Epithelial cell of esophagus (primary cell): ENCODE measurements at regions not wholly inside any gene's neighbourhood (a gene's known extent, or its start where the extent isn't known, plus 50 kb on each side); places are given as distances from the start of the nearest gene placed in this dataset.
A peak's percentile ranks its signal among the peaks of the same experiment; 100 is the strongest.

ENCODE experiments used
- DNase-seq: peaks from one replicate; pipeline ENCODE4 v3.0.0; 2010; ENCODE audit warnings: low read depth
- H3K4me3 ChIP-seq: 2 replicates; pipeline ENCODE4 v1.5.1; 2011; ENCODE audit warnings: mild to moderate bottlenecking, low read length, control low read depth
- CTCF ChIP-seq: IDR thresholded peaks from 2 replicates; pipeline ENCODE4 v1.5.1; 2011; ENCODE audit warnings: low read depth, mild to moderate bottlenecking, low read length, control low read depth, inconsistent platforms; ENCODE audit not compliant: insufficient read depth; ENCODE audit errors: missing control alignments

DNA sequence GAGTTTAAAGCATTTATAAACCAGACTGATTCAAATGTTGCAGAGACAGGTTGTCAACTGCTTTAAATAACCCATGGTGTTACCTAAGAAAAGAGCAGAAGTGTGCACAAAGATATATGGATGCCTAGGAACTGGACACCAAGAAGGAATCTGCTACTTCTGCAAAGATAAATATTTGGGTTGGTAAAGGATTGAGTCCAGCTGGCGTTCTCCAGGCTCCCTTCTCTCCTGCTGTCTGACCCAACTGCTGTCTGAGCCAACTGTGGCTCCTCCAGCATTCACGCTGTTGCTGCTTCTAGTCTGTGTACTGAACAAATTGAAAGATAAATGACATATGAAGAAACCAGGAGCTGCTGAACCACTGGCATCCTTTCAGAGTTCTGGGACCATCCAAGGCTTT lies 1167.8 kb upstream of the PRKX start:
- no peak for DNase-seq
- H3K4me3 ChIP-seq: no peak overlapping the region
- no peak for TF ChIP-seq CTCF

DNA sequence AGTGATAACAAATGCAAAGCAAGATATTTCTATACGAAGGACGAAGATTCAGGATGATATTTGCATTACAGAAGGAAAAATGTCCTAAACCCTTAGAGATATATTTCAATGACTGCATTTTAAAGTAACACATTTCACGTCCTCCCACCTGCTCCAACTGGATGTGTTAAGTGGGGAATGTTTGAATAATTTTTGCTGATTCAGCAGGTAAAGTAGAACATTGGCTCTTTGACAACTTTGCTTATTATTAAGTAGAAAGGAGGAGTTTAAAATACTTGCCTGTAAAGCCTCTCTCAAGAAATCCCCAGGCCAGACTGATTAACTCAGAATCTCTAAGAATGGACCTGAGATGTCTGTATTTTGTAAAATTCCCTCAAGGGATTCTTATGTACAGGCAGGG lies 1165.2 kb upstream of the PRKX start:
- DNase-seq: no peak
- H3K4me3 ChIP-seq: no peak overlapping the region
- no peak for TF ChIP-seq CTCF

DNA sequence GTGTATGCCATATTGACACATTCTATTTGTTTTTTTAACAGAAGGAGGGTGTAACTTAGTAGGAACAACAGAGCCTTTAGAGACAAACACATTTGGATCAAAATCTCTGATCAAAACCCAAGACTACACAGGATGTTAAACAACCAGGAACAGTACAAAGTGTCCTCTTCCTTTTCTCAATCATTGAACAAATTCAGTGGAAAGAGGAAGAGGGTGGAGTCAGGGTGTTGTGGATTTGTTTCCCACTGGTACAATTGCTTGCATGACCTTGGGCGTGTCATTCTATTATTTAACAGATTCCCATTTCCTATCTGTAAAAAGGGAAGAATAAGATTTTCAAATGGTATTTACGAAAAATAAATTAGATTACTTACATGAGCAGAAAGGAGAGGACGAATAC lies 1162.8 kb upstream of the PRKX start:
- no peak for TF ChIP-seq CTCF
- H3K4me3 ChIP-seq: no peak overlapping the region
- no peak for DNase-seq

DNA sequence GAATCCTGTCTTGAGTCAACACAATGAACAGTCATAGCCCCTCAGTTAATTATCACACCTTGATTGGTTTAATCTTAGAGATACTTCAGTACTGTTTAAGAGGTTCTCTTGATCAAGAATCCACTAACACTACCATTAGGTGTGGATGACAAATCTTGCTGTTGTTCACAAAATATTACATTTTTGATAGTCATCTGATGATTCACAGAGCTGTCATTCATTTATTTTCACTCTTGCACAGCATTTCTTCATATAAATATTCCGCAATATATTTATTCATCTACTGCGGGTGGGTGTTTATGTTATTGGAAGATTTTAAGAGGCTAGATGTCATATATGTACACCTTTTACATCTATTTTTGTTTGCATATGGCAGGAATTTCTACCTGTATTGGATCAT lies 1138.1 kb upstream of the PRKX start:
- TF ChIP-seq CTCF: no peak
- DNase-seq: no peak
- H3K4me3 ChIP-seq: no peak overlapping the region

DNA sequence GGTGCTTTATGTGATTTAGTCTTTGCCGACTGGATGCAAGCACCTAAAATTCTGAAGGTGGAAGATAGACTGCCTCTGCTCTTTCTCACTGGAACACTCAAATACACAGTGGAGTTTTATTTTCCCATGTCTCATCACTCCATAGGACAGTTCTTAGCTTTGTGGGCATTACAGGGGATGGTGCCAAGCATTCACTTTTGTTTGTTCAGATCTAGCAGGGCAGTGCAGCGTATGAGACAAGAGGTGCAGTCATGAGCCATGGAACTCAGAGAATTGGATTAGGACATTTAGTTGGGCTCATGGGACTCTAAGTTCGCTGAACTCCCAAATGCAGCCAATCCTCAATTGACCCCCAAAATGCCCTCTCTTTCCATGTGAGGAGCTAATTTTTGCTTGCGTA lies 1136.9 kb upstream of the PRKX start:
- H3K4me3 ChIP-seq: no peak overlapping the region
- TF ChIP-seq CTCF: no peak
- DNase-seq: no peak

DNA sequence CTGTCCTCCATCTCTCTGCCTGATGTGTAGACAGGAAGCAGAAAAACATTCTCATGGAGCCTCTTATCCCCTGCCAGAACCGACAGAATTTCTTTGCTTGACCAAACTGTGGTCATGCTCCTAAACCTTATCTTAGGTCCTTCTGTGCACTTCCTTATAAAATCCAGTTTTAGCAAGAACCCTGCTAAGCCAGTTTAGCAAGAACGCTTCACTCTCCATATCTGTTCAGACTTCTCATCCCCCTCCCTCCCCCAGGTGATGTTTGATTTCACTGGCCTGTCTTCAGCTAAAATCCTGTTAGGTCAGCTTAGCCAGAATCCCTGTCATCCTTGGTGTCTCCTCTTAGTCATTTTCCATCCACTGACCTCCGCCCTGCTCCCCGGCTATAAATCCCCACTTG lies 1130.9 kb upstream of the PRKX start:
- TF ChIP-seq CTCF: no peak
- H3K4me3 ChIP-seq: no peak overlapping the region
- peak; percentile 61 for DNase-seq

GRCh38 chrX:4841216-4841745 lies 1127.8 kb upstream of the PRKX start:
- no peak for TF ChIP-seq CTCF
- peak; percentile 16 for DNase-seq
- no peak overlapping the region for H3K4me3 ChIP-seq
